ENCODE measurements at regions not wholly inside any gene's neighbourhood (a gene's known extent, or its start where the extent isn't known, plus 50 kb on each side); places are given as distances from the start of the nearest gene placed in this dataset.

GRCh38 chr4:30536231-30536630, 183.9 kb upstream of the PCDH7 start:
- TF ChIP-seq CTCF (IDR thresholded peaks at IDR 0.05; ENCODE audit: extremely low read depth, missing control alignments), result no peak
- DNase-seq (ENCODE audit: low spot score), result no peak

- TF ChIP-seq CTCF (IDR thresholded peaks at IDR 0.05; ENCODE audit: extremely low read depth, missing control alignments), result no peak
- DNase-seq (ENCODE audit: low spot score), result no peak
Observed at GRCh38 chr4:30537456-30537855, 182.7 kb upstream of the PCDH7 start.

GRCh38 chr4:30538794-30539193, 181.4 kb upstream of the PCDH7 start:
- DNase-seq (ENCODE audit: low spot score), result no peak
- TF ChIP-seq CTCF (IDR thresholded peaks at IDR 0.05; ENCODE audit: extremely low read depth, missing control alignments), result no peak

- DNase-seq (ENCODE audit: low spot score), result no peak
- TF ChIP-seq CTCF (IDR thresholded peaks at IDR 0.05; ENCODE audit: extremely low read depth, missing control alignments), result no peak
Observed at GRCh38 chr4:30543057-30543456, 177.1 kb upstream of the PCDH7 start.

DNA sequence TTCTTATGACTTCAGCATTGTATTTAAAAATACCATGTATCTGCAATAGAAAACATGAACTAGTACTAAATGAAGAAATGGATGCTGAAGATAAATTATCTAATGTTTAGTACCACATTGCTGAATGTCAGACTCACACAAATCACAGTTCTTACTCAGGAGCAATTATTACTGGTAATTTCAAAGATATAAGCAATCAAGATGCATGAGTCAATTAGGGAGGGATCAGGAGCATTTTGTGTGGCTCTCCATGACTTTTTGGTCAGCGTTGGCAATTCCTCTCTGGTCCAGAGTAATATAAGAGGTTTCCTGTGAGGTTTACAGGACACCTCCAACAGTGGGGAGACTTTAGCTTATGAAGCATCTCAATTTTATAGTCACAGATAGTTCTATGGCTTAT, 167.0 kb upstream of the PCDH7 start:
- no peak for TF ChIP-seq CTCF (IDR thresholded peaks at IDR 0.05; ENCODE audit: extremely low read depth, missing control alignments)
- DNase-seq (ENCODE audit: low spot score), result no peak

GRCh38 chr4:30553706-30554105, 166.5 kb upstream of the PCDH7 start:
- DNase-seq (ENCODE audit: low spot score), result no peak
- no peak for TF ChIP-seq CTCF (IDR thresholded peaks at IDR 0.05; ENCODE audit: extremely low read depth, missing control alignments)

GRCh38 chr4:30555775-30556174, 164.4 kb upstream of the PCDH7 start:
- TF ChIP-seq CTCF (IDR thresholded peaks at IDR 0.05; ENCODE audit: extremely low read depth, missing control alignments), result no peak
- DNase-seq (ENCODE audit: low spot score), result no peak

Measured in GM20000 (cell line).